ENCODE measurements at regions not wholly inside any gene's neighbourhood (a gene's known extent, or its start where the extent isn't known, plus 50 kb on each side); places are given as distances from the start of the nearest gene placed in this dataset.

DNA sequence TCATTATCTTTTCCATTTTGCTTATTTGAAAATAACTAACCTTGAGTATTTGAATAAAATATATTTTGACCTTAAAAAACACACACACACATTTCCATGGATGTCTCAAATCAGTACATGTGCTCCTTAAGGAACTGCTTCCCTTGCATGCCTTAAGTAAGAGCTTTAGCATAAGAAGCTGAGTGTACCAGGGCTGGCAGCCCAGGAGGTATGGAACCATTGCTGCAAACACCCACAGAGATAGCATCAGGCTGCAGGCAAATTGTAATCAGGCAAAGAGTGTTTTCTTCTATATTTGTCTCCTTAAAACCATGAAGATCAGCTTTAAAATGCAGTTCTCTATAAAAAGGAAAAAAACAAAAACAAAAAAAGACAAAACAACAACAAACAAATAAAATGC is 160.6 kb downstream of the PLK2 start:
- TF ChIP-seq, protein P1, sequence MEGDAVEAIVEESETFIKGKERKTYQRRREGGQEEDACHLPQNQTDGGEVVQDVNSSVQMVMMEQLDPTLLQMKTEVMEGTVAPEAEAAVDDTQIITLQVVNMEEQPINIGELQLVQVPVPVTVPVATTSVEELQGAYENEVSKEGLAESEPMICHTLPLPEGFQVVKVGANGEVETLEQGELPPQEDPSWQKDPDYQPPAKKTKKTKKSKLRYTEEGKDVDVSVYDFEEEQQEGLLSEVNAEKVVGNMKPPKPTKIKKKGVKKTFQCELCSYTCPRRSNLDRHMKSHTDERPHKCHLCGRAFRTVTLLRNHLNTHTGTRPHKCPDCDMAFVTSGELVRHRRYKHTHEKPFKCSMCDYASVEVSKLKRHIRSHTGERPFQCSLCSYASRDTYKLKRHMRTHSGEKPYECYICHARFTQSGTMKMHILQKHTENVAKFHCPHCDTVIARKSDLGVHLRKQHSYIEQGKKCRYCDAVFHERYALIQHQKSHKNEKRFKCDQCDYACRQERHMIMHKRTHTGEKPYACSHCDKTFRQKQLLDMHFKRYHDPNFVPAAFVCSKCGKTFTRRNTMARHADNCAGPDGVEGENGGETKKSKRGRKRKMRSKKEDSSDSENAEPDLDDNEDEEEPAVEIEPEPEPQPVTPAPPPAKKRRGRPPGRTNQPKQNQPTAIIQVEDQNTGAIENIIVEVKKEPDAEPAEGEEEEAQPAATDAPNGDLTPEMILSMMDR (IDR thresholded peaks at IDR 0.05; ENCODE audit: control extremely low read depth in 1 of 3, insufficient read depth in 1 of 3, low read depth in 1 of 3, low read length in 3 of 3) = no peak
- TF ChIP-seq, protein P2, sequence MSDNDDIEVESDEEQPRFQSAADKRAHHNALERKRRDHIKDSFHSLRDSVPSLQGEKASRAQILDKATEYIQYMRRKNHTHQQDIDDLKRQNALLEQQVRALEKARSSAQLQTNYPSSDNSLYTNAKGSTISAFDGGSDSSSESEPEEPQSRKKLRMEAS (IDR thresholded peaks at IDR 0.05) = no peak

All from H1 (cell line).